ENCODE measurements at regions not wholly inside any gene's neighbourhood (a gene's known extent, or its start where the extent isn't known, plus 50 kb on each side); places are given as distances from the start of the nearest gene placed in this dataset.
"Not testable (repeated sequence)": the region's sequence is repeated elsewhere in the genome, so short reads cannot be mapped to it uniquely, and the experiment has no call there.

DNA sequence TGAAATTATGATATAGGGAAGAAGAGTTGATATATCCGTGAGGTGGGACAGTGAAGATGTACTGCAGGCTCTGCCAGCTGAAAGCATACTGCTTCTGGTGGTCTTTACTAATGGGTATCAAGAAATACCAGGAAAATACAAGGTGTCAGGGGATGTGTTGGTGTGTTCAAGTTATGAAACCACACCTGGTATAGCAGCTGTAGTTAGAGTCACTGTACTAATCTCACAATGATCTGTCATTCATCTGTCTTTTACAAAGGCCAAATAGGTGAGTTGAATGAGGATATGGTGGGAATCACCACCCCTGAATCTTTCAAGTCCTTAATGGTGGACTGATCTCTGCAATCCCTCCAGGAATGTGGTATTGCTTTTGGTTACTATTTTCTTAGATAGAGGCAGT lies 152.7 kb downstream of the NFKBIZ start:
- no peak for ATAC-seq
- no peaks in the 10 kb centered on the region for H3K27me3 ChIP-seq
- H3K9me3 ChIP-seq = no peaks in the 10 kb centered on the region
- WGBS, 2 donors = 94 to 97% methylated on average over 1 of the region's 1 CpG
- no peak for DNase-seq
- peaks cover 0 to 13% (median 0%) of the 10 kb centered on the region in 9 donors for H3K4me1 ChIP-seq
- TF ChIP-seq, protein P1, sequence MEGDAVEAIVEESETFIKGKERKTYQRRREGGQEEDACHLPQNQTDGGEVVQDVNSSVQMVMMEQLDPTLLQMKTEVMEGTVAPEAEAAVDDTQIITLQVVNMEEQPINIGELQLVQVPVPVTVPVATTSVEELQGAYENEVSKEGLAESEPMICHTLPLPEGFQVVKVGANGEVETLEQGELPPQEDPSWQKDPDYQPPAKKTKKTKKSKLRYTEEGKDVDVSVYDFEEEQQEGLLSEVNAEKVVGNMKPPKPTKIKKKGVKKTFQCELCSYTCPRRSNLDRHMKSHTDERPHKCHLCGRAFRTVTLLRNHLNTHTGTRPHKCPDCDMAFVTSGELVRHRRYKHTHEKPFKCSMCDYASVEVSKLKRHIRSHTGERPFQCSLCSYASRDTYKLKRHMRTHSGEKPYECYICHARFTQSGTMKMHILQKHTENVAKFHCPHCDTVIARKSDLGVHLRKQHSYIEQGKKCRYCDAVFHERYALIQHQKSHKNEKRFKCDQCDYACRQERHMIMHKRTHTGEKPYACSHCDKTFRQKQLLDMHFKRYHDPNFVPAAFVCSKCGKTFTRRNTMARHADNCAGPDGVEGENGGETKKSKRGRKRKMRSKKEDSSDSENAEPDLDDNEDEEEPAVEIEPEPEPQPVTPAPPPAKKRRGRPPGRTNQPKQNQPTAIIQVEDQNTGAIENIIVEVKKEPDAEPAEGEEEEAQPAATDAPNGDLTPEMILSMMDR (IDR thresholded peaks at IDR 0.05) = no peak
- no peaks in the 10 kb centered on the region for H3K36me3 ChIP-seq
- no peak overlapping the region for H3K27ac ChIP-seq
- H3K4me3 ChIP-seq = no peak overlapping the region
- intact Hi-C loops (cut with DNase I) = loop anchor here in 1 of 10 donors (10.0 kb wide), 1 partner anchor 123 kb away; no protein-coding TSS in a partner anchor

DNA sequence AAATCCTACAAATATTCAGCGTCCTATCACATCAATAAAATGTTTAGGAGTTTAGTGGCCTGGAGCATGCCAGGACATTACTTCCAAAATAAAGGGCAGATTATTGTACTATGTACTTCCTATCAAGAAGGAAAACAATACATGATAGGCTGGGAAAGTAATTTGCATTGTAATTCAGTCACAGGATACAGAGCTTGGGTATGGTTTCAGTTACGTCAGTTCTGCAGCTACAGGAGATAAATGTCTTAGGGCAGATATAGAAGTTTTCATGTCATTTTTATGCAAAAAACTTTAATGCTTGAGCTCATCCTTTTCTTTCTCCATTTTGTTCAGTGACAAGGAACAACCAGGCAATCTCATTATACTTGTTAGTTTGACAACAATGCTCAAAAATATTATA lies 155.2 kb downstream of the NFKBIZ start:
- Histone ChIP-seq H3K27me3 (no peaks in the 10 kb centered on the region), H3K4me3 (no peak overlapping the region), H3K4me1 (peaks cover 0 to 21% (median 0%) of the 10 kb centered on the region in 9 donors), H3K27ac (no peak overlapping the region), H3K9me3 (peaks cover 0 to 3% (median 0%) of the 10 kb centered on the region in 11 donors), H3K36me3 (no peaks in the 10 kb centered on the region)
- DNase-seq (no peak), ATAC-seq (peak in 1 of 8 donors; percentile 44)
- whole genome bisulfite sequencing, 2 donors = 72 to 73% methylated on average over 2 of the region's 2 CpGs
- TF ChIP-seq, protein P1 (IDR thresholded peaks at IDR 0.05) = no peak
- intact Hi-C loops (cut with DNase I) = loop anchor here in 1 of 10 donors (10.0 kb wide), 1 partner anchor 120 kb away; no protein-coding TSS in a partner anchor

DNA sequence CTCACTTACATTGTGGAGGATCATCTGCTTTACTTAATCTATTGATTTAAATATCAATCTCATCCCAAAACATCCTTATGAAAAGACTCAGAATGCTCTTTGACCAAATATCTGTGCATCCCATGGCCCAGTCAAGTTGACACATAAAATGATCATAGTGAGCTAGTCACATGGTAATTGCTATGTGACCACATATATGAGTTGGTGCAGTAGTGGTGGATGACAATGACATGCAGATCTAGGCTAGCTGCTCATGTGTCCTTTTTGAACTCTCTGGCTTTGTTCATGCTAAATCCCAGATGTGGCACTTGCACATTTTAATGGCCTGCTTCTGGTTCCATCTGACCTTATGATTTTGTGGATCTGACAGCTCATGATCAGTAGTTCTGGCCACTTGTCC lies 156.2 kb downstream of the NFKBIZ start:
- Histone ChIP-seq H3K4me1 (peaks cover 0 to 21% (median 0%) of the 10 kb centered on the region in 9 donors), H3K27ac (no peak overlapping the region), H3K27me3 (no peaks in the 10 kb centered on the region), H3K36me3 (no peaks in the 10 kb centered on the region), H3K4me3 (no peak overlapping the region), H3K9me3 (peaks cover 0 to 7% (median 0%) of the 10 kb centered on the region in 11 donors)
- DNase-seq (no peak), ATAC-seq (no peak)
- TF ChIP-seq, protein P1 (IDR thresholded peaks at IDR 0.05) = no peak
- intact Hi-C loops (cut with DNase I) = loop anchor here in 1 of 10 donors (10.0 kb wide), 1 partner anchor 119 kb away; no protein-coding TSS in a partner anchor

DNA sequence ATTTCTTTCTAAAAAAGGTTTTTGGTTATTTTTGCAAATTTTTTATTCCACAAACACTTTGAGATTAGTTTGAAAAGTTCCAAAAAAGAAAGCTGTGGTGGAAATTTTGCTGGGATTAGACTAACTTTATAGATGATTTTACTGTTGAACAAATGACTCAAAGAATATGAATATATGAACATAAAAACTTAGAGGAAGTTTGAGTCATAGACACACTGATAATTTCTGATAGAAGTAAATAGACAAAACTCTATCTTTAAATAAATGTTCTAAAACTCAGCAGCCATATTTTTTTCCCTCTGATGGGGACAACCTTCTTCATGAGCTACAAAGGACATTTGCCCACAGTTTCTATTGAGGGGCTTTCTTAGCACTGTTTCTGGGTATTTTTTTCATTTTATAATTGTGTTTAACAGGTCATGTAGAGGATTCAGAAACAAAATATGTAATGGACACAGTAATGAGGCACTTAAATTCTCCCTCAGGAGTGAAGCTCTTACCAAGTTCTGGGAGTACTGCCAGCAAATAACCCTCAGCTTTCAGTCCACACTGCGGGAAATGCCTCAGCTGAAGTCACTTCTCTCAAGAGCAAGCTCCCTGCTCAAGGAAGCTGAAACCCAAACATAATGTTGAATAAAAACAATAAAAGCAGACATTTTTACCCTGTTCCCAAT lies 157.6 kb downstream of the NFKBIZ start:
- ATAC-seq = peak in 7 of 8 donors; percentile 47 to 92 (median 75)
- TF ChIP-seq, protein P1 (IDR thresholded peaks at IDR 0.05) = no peak
- WGBS, 2 donors = 4 to 9% methylated on average over 1 of the region's 1 CpG
- H3K4me3 ChIP-seq = no peak overlapping the region
- H3K27me3 ChIP-seq = no peaks in the 10 kb centered on the region
- peaks cover 0 to 21% (median 0%) of the 10 kb centered on the region in 9 donors for H3K4me1 ChIP-seq
- peak in 1 of 2 donors; percentile 29 for DNase-seq
- intact Hi-C loops (cut with DNase I) = loop anchor here in 1 of 10 donors (10.0 kb wide), 1 partner anchor 118 kb away; no protein-coding TSS in a partner anchor
- no peaks in the 10 kb centered on the region for H3K36me3 ChIP-seq
- H3K27ac ChIP-seq = peak overlapping the region in 4 of 10 donors; percentile 6 to 49 (median 19)
- H3K9me3 ChIP-seq = peaks cover 0 to 10% (median 0%) of the 10 kb centered on the region in 11 donors

DNA sequence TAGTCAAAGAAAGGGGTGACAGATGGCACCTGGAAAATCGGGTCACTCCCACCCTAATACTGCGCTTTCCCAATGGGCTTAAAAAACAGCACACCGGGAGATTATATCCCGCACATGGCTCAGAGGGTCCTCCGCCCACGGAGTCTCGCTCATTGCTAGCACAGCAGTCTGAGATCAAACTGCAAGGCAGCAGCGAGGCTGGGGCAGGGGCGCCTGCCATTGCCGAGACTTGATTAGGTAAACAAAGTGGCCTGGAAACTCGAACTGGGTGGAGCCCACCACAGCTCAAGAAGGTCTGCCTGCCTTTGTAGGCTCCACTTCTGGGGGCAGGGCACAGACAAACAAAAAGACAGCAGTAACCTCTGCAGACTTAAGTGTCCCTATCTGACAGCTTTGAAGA lies 159.1 kb downstream of the NFKBIZ start:
- H3K9me3 ChIP-seq = peaks cover 0 to 23% (median 0%) of the 10 kb centered on the region in 11 donors
- not testable (repeated sequence) for H3K27ac ChIP-seq, ATAC-seq, H3K4me3 ChIP-seq, H3K36me3 ChIP-seq, DNase-seq, H3K27me3 ChIP-seq
- 86 to 95% methylated on average over 11 of the region's 11 CpGs for WGBS, 2 donors
- intact Hi-C loops (cut with DNase I) = loop anchor here in 1 of 10 donors (10.0 kb wide), 1 partner anchor 116 kb away; no protein-coding TSS in a partner anchor
- peaks cover 0 to 21% (median 0%) of the 10 kb centered on the region in 9 donors for H3K4me1 ChIP-seq
